GM18873 (cell line): ENCODE measurements at regions not wholly inside any gene's neighbourhood (a gene's known extent, or its start where the extent isn't known, plus 50 kb on each side); places are given as distances from the start of the nearest gene placed in this dataset.
"Not testable (repeated sequence)": the region's sequence is repeated elsewhere in the genome, so short reads cannot be mapped to it uniquely, and the experiment has no call there.

ENCODE experiments used
- ATAC-seq: cut with Tn5 transposase; IDR thresholded peaks from one replicate; pipeline ENCODE4 v1.9.1; 2021; ENCODE audit warnings: mild to moderate bottlenecking, moderate library complexity, moderate number of reproducible peaks; ENCODE audit not compliant: unreplicated experiment, low FRiP score

- no peak for ATAC-seq
These were observed 222.5 kb downstream of the ZNF608 start for GRCh38 chr5:124523897-124524296.

GRCh38 chr5:124522992-124523391 is 223.4 kb downstream of the ZNF608 start:
- ATAC-seq: no peak

GRCh38 chr5:124521461-124522230 is 224.8 kb downstream of the ZNF608 start:
- no peak for ATAC-seq

- peak; percentile 94 for ATAC-seq
These were observed 227.0 kb downstream of the ZNF608 start for GRCh38 chr5:124519396-124519795.

- ATAC-seq: no peak
These were observed 229.9 kb downstream of the ZNF608 start for GRCh38 chr5:124516567-124516966.

GRCh38 chr5:124515497-124516245 is 230.8 kb downstream of the ZNF608 start:
- no peak for ATAC-seq

- ATAC-seq: no peak
These were observed 231.5 kb downstream of the ZNF608 start for GRCh38 chr5:124514956-124515355.

GRCh38 chr5:124512952-124513632 is 233.3 kb downstream of the ZNF608 start:
- no peak for ATAC-seq

- no peak for ATAC-seq
These were observed 234.2 kb downstream of the ZNF608 start for GRCh38 chr5:124512236-124512635.

GRCh38 chr5:124511791-124512190 is 234.6 kb downstream of the ZNF608 start:
- no peak for ATAC-seq

GRCh38 chr5:124507688-124508087 is 238.8 kb downstream of the ZNF608 start:
- no peak for ATAC-seq

GRCh38 chr5:124504081-124504916 is 242.1 kb downstream of the ZNF608 start:
- peak; percentile 94 for ATAC-seq

GRCh38 chr5:124502551-124502950 is 243.9 kb downstream of the ZNF608 start:
- ATAC-seq: no peak

GRCh38 chr5:124499818-124500217 is 246.6 kb downstream of the ZNF608 start:
- not testable (repeated sequence) for ATAC-seq

- not testable (repeated sequence) for ATAC-seq
These were observed 249.5 kb downstream of the ZNF608 start for GRCh38 chr5:124496968-124497367.

GRCh38 chr5:124494540-124495116 is 251.8 kb downstream of the ZNF608 start:
- no peak for ATAC-seq

- ATAC-seq: no peak
These were observed 253.8 kb downstream of the ZNF608 start for GRCh38 chr5:124492444-124493224.

- not testable (repeated sequence) for ATAC-seq
These were observed 256.1 kb downstream of the ZNF608 start for GRCh38 chr5:124490315-124490714.

GRCh38 chr5:124481419-124481818 is 265.0 kb downstream of the ZNF608 start:
- no peak for ATAC-seq
